Endothelial cell of umbilical vein (primary cell): ENCODE measurements at regions not wholly inside any gene's neighbourhood (a gene's known extent, or its start where the extent isn't known, plus 50 kb on each side); places are given as distances from the start of the nearest gene placed in this dataset.

Source experiments
- BruUV-seq: library from RNA; stranded (reverse); fragments of 400-500 nt; replicated peaks from 2 replicates; lab custom pipeline; 2021; lab: Mats Ljungman, UMichigan
- CTCF ChIA-PET: fragments of 300-600, 350-600 bp; sonication (Branson Sonifier 250); formaldehyde crosslinking; loops from one replicate; lab custom pipeline; 2021; ENCODE audit warnings: antibody characterized with exemption, inconsistent platforms; lab: Charles Lee
- POLR2A ChIA-PET: fragments of 300-600, 350-600 bp; sonication (Branson Sonifier 250); formaldehyde crosslinking; loops from one replicate; lab custom pipeline; 2021; ENCODE audit warnings: antibody characterized with exemption, inconsistent platforms; lab: Charles Lee
- DNase-seq: peaks from one replicate; pipeline ENCODE4 v3.0.0-alpha.2; 2011; ENCODE audit warnings: low read depth, low spot score
- FAIRE-seq: peaks from 2 replicates; lab custom pipeline; 2011; peaks lifted over from hg19 to GRCh38; lab: Jason Lieb, UNC
- H2AFZ ChIP-seq: 2 replicates; pipeline ENCODE4 v1.6.0; 2012; ENCODE audit warnings: low read depth, low read length, control low read depth, inconsistent platforms
- H3K27ac ChIP-seq: 2 replicates; pipeline ENCODE4 v1.5.1; 2011; ENCODE audit warnings: low read depth, mild to moderate bottlenecking, control low read depth, low read length, moderate library complexity; ENCODE audit not compliant: insufficient read depth
- H3K27me3 ChIP-seq, 2 experiments: 2 replicates each; pipeline versions ENCODE4 v1.6.0 to v1.6.1; 2011; ENCODE audit warnings: low read length in 2 of 2, mixed read lengths in 1 of 2; ENCODE audit not compliant: control insufficient read depth in 2 of 2, insufficient read depth in 2 of 2
- H3K36me3 ChIP-seq, 2 experiments: 2 replicates in 1 of 2; 3 replicates in 1 of 2; pipeline ENCODE4 v1.5.1; 2011; ENCODE audit warnings: low read length in 2 of 2, mild to moderate bottlenecking in 1 of 2, moderate library complexity in 1 of 2; ENCODE audit not compliant: control insufficient read depth in 2 of 2, insufficient read depth in 2 of 2; ENCODE audit errors: extremely low read depth in 1 of 2
- H3K4me1 ChIP-seq: 3 replicates; pipeline ENCODE4 v1.5.1; 2011; ENCODE audit warnings: mild to moderate bottlenecking, low read length; ENCODE audit not compliant: control insufficient read depth, insufficient read depth; ENCODE audit errors: extremely low read depth
- H3K4me2 ChIP-seq: 2 replicates; pipeline ENCODE4 v1.6.1; 2011; ENCODE audit warnings: low read length, control low read depth, mixed read lengths; ENCODE audit not compliant: insufficient read depth
- H3K4me3 ChIP-seq, 3 experiments: fragments of 200-600 bp in 1 of 3; sonication (generic), shearing (Covaris generic) in 1 of 3; replicated peaks in 1 of 3; 2 replicates each; pipeline ENCODE4 v1.5.1; 2011 to 2016; ENCODE audit warnings: control low read depth in 3 of 3, low read length in 3 of 3, mild to moderate bottlenecking in 2 of 3, inconsistent platforms in 1 of 3, low read depth in 1 of 3, moderate library complexity in 1 of 3; ENCODE audit not compliant: insufficient read depth in 1 of 3
- H3K79me2 ChIP-seq: 2 replicates; pipeline ENCODE4 v1.6.0; 2012; ENCODE audit warnings: low read length, inconsistent platforms; ENCODE audit not compliant: control insufficient read depth, insufficient read depth
- H3K9ac ChIP-seq: replicated peaks from 2 replicates; pipeline ENCODE3; 2011; ENCODE audit warnings: low read length, control low read depth; ENCODE audit not compliant: insufficient read depth; ENCODE audit errors: extremely low read depth
- H3K9me1 ChIP-seq: replicated peaks from 3 replicates; pipeline ENCODE4 v1.6.0; 2011; ENCODE audit warnings: mild to moderate bottlenecking, low read length; ENCODE audit not compliant: control insufficient read depth, insufficient read depth; ENCODE audit errors: extremely low read depth
- H3K9me3 ChIP-seq: replicated peaks from 2 replicates; pipeline ENCODE4 v1.5.1; 2012; ENCODE audit warnings: low read length, inconsistent platforms; ENCODE audit not compliant: control insufficient read depth, insufficient read depth
- H4K20me1 ChIP-seq: replicated peaks from 2 replicates; pipeline ENCODE3; 2011; ENCODE audit warnings: mild to moderate bottlenecking, low read length; ENCODE audit not compliant: control insufficient read depth, insufficient read depth; ENCODE audit errors: extremely low read depth
- EZH2 ChIP-seq: IDR thresholded peaks from 2 replicates; pipeline ENCODE4 v1.6.1; 2012; ENCODE audit warnings: borderline replicate concordance, low read depth, mild to moderate bottlenecking, moderate library complexity, low read length, inconsistent platforms; ENCODE audit not compliant: severe bottlenecking
- FOS ChIP-seq: IDR thresholded peaks from 2 replicates; pipeline ENCODE4 v1.6.1; 2011; ENCODE audit warnings: mild to moderate bottlenecking, low read length, moderate library complexity, borderline replicate concordance; ENCODE audit not compliant: insufficient read depth
- GATA2 ChIP-seq: IDR thresholded peaks from 2 replicates; pipeline ENCODE4 v1.7.0; 2011; ENCODE audit warnings: low read depth, mild to moderate bottlenecking, moderate library complexity, mixed read lengths, low read length; ENCODE audit not compliant: insufficient read length, insufficient read depth
- JUN ChIP-seq: IDR thresholded peaks from 2 replicates; pipeline ENCODE4 v1.6.1; 2011; ENCODE audit warnings: borderline replicate concordance, low read depth; ENCODE audit not compliant: insufficient read length, insufficient read depth
- POLR2A ChIP-seq: IDR thresholded peaks from 2 replicates; pipeline ENCODE4 v1.6.1; 2012; ENCODE audit warnings: low read depth, mild to moderate bottlenecking, control low read depth, low read length
- POLR2AphosphoS5 ChIP-seq: IDR thresholded peaks from 2 replicates; pipeline ENCODE4 v1.6.1; 2012; ENCODE audit warnings: low read depth, mild to moderate bottlenecking, control low read depth, low read length, moderate library complexity; ENCODE audit not compliant: insufficient read depth
- dilution Hi-C: fragments of 300-500 bp; cut with MboI; formaldehyde crosslinking; loops from one replicate; pipeline ENCODE4 v1.15.0; 2019; ENCODE audit warnings: low sequenced_read_pairs; ENCODE audit not compliant: extremely low pct_ligation_motif_present
- intact Hi-C: fragments of 100-400 bp; cut with micrococcal nuclease; formaldehyde crosslinking; loops from one replicate; pipeline ENCODE4 v1.10.0; 2022
- TF ChIP-seq, protein P1 (sequence below), 2 donors: IDR thresholded peaks; 1 replicate in 1 of 2; 2 replicates in 1 of 2; pipeline ENCODE4 v1.5.1; 2011; ENCODE audit warnings: low read length in 2 of 2, mild to moderate bottlenecking in 2 of 2, moderate library complexity in 2 of 2, control low read depth in 1 of 2, inconsistent platforms in 1 of 2, low read depth in 1 of 2; ENCODE audit not compliant: insufficient read depth in 1 of 2; ENCODE audit errors: extremely low read depth in 1 of 2
- TF ChIP-seq, protein P2 (sequence below): IDR thresholded peaks from 2 replicates; pipeline ENCODE4 v1.6.1; 2011; ENCODE audit not compliant: insufficient read depth, insufficient read length

DNA sequence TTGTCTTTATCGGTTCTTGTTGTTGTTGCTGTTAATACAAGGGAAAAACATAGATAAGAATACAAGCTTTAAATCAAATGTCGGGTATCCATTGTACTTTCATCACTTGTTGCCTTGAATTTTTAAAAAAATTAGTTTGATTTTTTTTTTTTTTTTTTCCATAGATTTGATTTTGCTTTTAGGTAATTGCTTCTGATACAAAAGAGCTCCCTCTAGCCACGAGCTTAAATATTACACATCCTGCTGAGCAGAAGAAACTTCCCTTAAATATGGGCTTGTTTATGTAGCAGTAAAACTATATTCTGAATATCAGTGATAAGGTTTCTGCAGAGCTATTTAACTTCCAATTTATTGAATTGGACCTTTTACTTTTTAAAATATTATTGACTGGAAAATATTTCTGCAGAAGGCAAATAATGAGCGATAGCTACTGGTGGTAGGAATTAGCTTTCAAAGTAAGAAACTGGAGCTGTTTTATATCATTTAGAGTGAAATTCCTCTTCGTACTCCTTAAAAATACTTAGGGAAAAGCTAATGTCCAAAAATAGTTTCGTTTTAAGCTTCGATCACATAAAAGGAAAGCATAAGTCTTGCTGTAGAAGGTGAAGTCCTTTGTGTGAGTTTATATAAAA lies 216.9 kb downstream of the POLR1F start:
- intact Hi-C loops (loop anchor here (5.0 kb wide), 1 partner anchor 1140 kb away; no protein-coding TSS in a partner anchor), dilution Hi-C loops (no loop called here)
- no peaks in the 10 kb centered on the region for H3K36me3 ChIP-seq
- peaks cover 2% of the 10 kb centered on the region for H3K9me3 ChIP-seq
- H3K79me2 ChIP-seq, result no peaks in the 10 kb centered on the region
- no peaks in the 10 kb centered on the region for H3K9me1 ChIP-seq
- no peaks in the 10 kb centered on the region for H3K4me1 ChIP-seq
- no peaks in the 10 kb centered on the region for H3K27me3 ChIP-seq
- DNase-seq (peak; percentile 54), FAIRE-seq (peak; percentile 38)
- ChIA-PET POLR2A (interaction anchor here (0.7 kb wide), 2 partner anchors 267 to 441 kb away, joined by 6 to 9 read pairs; no protein-coding TSS in a partner anchor), CTCF (interaction anchor here (0.6 to 2.5 kb wide), 52 partner anchors 8 to 1989 kb away, joined by 3 to 57 read pairs (median 3); partner anchors contain the start of gene TWIST1)
- TF ChIP-seq POLR2AphosphoS5 (no peak), POLR2A (no peak), EZH2 (no peak), FOS (no peak), GATA2 (no peak), JUN (no peak)
- TF ChIP-seq, protein P1, sequence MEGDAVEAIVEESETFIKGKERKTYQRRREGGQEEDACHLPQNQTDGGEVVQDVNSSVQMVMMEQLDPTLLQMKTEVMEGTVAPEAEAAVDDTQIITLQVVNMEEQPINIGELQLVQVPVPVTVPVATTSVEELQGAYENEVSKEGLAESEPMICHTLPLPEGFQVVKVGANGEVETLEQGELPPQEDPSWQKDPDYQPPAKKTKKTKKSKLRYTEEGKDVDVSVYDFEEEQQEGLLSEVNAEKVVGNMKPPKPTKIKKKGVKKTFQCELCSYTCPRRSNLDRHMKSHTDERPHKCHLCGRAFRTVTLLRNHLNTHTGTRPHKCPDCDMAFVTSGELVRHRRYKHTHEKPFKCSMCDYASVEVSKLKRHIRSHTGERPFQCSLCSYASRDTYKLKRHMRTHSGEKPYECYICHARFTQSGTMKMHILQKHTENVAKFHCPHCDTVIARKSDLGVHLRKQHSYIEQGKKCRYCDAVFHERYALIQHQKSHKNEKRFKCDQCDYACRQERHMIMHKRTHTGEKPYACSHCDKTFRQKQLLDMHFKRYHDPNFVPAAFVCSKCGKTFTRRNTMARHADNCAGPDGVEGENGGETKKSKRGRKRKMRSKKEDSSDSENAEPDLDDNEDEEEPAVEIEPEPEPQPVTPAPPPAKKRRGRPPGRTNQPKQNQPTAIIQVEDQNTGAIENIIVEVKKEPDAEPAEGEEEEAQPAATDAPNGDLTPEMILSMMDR (IDR thresholded peaks at IDR 0.05; ENCODE audit: extremely low read depth in 1 of 2, insufficient read depth in 1 of 2, low read depth in 1 of 2, low read length in 2 of 2), result peak; percentile 30 to 37
- TF ChIP-seq, protein P2, sequence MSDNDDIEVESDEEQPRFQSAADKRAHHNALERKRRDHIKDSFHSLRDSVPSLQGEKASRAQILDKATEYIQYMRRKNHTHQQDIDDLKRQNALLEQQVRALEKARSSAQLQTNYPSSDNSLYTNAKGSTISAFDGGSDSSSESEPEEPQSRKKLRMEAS, result no peak
- no peak overlapping the region for H3K4me3 ChIP-seq
- H3K27ac ChIP-seq, result no peak overlapping the region
- no TSS peak for BruUV-seq
- no peaks in the 10 kb centered on the region for H4K20me1 ChIP-seq
- H3K4me2 ChIP-seq, result no peak overlapping the region
- H3K9ac ChIP-seq, result no peak overlapping the region
- no peak overlapping the region for H2AFZ ChIP-seq
